Adrenal gland (tissue), 9 donors: ENCODE measurements at regions not wholly inside any gene's neighbourhood (a gene's known extent, or its start where the extent isn't known, plus 50 kb on each side); places are given as distances from the start of the nearest gene placed in this dataset.

Source experiments
- DNase-seq, 7 donors: peaks; one replicate each; pipeline ENCODE4 v3.0.0-alpha.2; 2019 to 2020
- H3K27ac ChIP-seq, 5 donors: fragments of 200-600 bp; sonication (generic) in 4 of 5; 1 replicate in 3 of 5; 2 replicates in 2 of 5; pipeline versions ENCODE4 v1.5.1 to v1.8.0; 2016 to 2020; ENCODE audit warnings: mild to moderate bottlenecking in 1 of 5
- H3K27me3 ChIP-seq: fragments of 200-600 bp; 2 replicates; pipeline ENCODE4 v1.8.0; 2021
- H3K36me3 ChIP-seq, 2 donors: fragments of 200-600 bp; replicated peaks in 1 of 2; 1 replicate in 1 of 2; 2 replicates in 1 of 2; pipeline versions ENCODE4 v1.5.1 to v1.8.0; 2018 to 2022
- H3K4me1 ChIP-seq, 2 donors: fragments of 200-600 bp; replicated peaks in 1 of 2; 1 replicate in 1 of 2; 2 replicates in 1 of 2; pipeline versions ENCODE4 v1.5.1 to v1.8.0; 2018 to 2021
- H3K4me3 ChIP-seq, 4 donors: fragments of 200-600 bp; sonication (generic) in 3 of 4; one replicate each; pipeline ENCODE4 v1.5.1; 2016 to 2018
- H3K9me3 ChIP-seq, 3 donors: fragments of 200-600 bp; sonication (generic) in 1 of 3; replicated peaks in 1 of 3; 1 replicate in 2 of 3; 2 replicates in 1 of 3; pipeline versions ENCODE4 v1.5.1 to v1.8.0; 2016 to 2021
- POLR2A ChIP-seq, 2 donors: fragments of 450-650 bp; IDR thresholded peaks; one replicate each; pipeline ENCODE4 v1.6.1; 2017; ENCODE audit warnings: antibody characterized with exemption in 2 of 2, mild to moderate bottlenecking in 2 of 2, moderate library complexity in 1 of 2
- WGBS, 4 donors: extraction: QIAGEN DNeasy Blood & Tissue Kit in 2 of 4; methylation state at CpG; one replicate each; pipeline versions ENCODE4 v1.1.5 to v1.1.7; 2013 to 2017; 5-methylcytosine and 5-hydroxymethylcytosine counted together
- intact Hi-C, 2 donors: fragments of 100-400 bp; cut with DNase I; formaldehyde crosslinking; loops; one replicate each; pipeline versions ENCODE4 v1.14.1 to v1.15.0; 2022 to 2023
- TF ChIP-seq, protein P1 (sequence below), 6 experiments: fragments of 450-650 bp in 4 of 6; fragments of 200-600 bp in 2 of 6; sonication (generic) in 1 of 6; IDR thresholded peaks; 1 replicate in 5 of 6; 2 replicates in 1 of 6; pipeline versions ENCODE4 v1.5.1 to v1.8.0; 2016 to 2021; ENCODE audit warnings: antibody characterized with exemption in 6 of 6, mild to moderate bottlenecking in 2 of 6, moderate library complexity in 1 of 6
- donor health status: healthy with polysubstance abuse.
- donor health status: Bipolar disorder and iron deficiency.
- donor health status: DM: yes; HTN: yes; CAD: no.
- donor health status: DM: no; HTN: no; CAD: no.
- donor health status: DM: no; HTN: no; CAD: no.

DNA sequence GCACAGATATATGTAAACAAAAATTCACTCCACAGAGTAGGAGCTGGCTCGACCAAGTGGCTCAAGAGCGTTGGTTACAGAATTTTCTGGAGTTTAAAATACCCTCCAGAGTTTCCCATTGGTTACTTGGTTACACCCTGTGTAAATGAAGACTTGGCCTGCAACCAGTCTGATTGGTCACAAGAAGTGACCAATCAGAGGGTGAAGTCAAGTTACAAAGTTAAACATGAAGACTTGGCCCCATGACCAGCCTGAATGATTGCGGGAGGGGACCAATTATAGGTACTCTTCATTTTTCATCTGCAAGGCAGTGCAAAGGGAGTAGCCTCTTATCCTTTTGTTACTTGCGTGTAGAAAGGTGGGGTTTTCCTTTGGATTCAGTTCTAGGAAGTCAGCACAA lies 121.3 kb upstream of the SALL1 start:
- H3K36me3 ChIP-seq, result no peaks in the 10 kb centered on the region
- no peak for DNase-seq
- TF ChIP-seq, protein P1, sequence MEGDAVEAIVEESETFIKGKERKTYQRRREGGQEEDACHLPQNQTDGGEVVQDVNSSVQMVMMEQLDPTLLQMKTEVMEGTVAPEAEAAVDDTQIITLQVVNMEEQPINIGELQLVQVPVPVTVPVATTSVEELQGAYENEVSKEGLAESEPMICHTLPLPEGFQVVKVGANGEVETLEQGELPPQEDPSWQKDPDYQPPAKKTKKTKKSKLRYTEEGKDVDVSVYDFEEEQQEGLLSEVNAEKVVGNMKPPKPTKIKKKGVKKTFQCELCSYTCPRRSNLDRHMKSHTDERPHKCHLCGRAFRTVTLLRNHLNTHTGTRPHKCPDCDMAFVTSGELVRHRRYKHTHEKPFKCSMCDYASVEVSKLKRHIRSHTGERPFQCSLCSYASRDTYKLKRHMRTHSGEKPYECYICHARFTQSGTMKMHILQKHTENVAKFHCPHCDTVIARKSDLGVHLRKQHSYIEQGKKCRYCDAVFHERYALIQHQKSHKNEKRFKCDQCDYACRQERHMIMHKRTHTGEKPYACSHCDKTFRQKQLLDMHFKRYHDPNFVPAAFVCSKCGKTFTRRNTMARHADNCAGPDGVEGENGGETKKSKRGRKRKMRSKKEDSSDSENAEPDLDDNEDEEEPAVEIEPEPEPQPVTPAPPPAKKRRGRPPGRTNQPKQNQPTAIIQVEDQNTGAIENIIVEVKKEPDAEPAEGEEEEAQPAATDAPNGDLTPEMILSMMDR (IDR thresholded peaks at IDR 0.05), result no peak
- no peak for TF ChIP-seq POLR2A (IDR thresholded peaks at IDR 0.05)
- H3K9me3 ChIP-seq, result no peaks in the 10 kb centered on the region
- H3K4me1 ChIP-seq, result no peaks in the 10 kb centered on the region
- H3K4me3 ChIP-seq, result no peak overlapping the region
- H3K27me3 ChIP-seq, result no peaks in the 10 kb centered on the region
- intact Hi-C loops, result no loop called here
- WGBS, 4 donors, result 65 to 81% (median 75%) methylated on average over 4 of the region's 4 CpGs
- no peak overlapping the region for H3K27ac ChIP-seq

DNA sequence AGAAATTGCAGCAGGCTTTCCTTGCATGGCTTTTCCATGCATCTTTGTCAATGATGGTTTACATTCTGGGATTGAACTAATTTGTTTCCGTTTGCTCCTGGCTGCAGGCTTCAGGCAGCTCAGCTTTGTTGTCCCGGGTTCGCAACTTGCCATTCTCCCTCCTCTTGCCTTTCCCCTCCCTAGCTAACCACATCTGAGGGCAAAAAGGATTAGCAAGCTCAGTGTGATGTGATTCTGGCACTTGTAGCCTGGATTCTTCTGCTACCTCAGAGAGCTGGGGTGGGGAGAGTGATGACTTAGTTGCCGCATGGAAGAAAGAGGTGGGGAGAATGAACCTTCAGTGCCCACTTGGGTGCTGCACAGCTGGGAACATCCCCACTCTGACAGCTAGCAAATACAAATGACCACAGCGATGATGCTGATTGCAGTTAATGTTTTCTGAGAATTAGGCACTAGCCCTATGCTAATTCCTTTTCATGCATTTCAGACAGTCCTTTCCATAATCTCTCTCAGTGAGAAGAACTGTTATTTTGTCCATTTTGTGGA lies 120.2 kb upstream of the SALL1 start:
- H3K9me3 ChIP-seq, result no peaks in the 10 kb centered on the region
- intact Hi-C loops, result no loop called here
- no peaks in the 10 kb centered on the region for H3K4me1 ChIP-seq
- no peak overlapping the region for H3K27ac ChIP-seq
- H3K36me3 ChIP-seq, result no peaks in the 10 kb centered on the region
- no peak overlapping the region for H3K4me3 ChIP-seq
- DNase-seq, result no peak
- TF ChIP-seq POLR2A (IDR thresholded peaks at IDR 0.05), result no peak
- TF ChIP-seq, protein P1 (IDR thresholded peaks at IDR 0.05), result no peak
- WGBS, 4 donors, result 51 to 54% (median 54%) methylated on average over 4 to 5 of the region's 5 CpGs
- H3K27me3 ChIP-seq, result no peaks in the 10 kb centered on the region

DNA sequence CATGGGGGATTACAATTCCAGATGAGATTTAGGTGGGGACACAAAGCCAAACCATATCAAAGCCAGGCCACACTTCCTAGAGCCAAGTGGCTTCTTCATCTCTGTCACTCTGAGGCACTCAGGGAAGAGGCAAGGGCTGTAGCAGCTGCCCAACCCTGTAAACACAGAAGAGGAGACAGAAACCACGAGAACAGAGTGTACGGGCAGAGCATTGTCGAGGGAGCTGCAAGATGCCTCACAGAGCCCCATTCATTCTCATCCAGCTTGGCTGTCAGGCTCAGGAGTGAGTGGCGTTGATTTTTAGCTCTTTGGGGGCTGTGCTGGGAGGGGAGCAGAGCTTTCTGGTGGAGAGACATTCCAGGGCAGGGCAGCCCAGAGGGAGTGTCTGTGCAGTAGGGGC lies 117.2 kb upstream of the SALL1 start:
- WGBS, 4 donors, result 8 to 20% (median 14%) methylated on average over 2 to 4 of the region's 4 CpGs
- no peak for DNase-seq
- H3K27ac ChIP-seq, result no peak overlapping the region
- no peaks in the 10 kb centered on the region for H3K27me3 ChIP-seq
- H3K9me3 ChIP-seq, result no peaks in the 10 kb centered on the region
- intact Hi-C loops, result no loop called here
- H3K4me1 ChIP-seq, result no peaks in the 10 kb centered on the region
- H3K36me3 ChIP-seq, result no peaks in the 10 kb centered on the region
- no peak for TF ChIP-seq POLR2A (IDR thresholded peaks at IDR 0.05)
- TF ChIP-seq, protein P1 (IDR thresholded peaks at IDR 0.05), result no peak
- H3K4me3 ChIP-seq, result no peak overlapping the region

DNA sequence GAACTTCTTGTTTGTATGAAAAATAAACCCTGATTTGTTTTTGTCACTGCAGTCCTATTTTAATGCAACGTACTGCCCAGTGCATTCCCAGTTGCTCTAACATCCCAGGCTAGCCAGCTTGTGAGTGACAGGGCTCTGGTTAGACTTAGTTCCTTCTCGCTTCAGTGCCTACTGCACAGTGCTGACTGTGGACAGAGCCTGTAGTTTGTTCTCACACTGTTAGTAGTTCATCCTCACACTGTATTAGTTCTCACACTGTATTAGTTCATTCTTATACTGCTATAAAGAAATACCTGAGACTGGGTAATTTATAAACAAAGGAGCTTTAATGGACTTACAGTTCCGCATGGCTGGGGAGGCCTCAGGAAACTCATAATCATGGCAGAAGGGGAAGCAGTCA lies 116.6 kb upstream of the SALL1 start:
- WGBS, 4 donors, result 58 to 75% (median 60%) methylated on average over 3 of the region's 3 CpGs
- Histone ChIP-seq H3K4me3 (no peak overlapping the region), H3K27me3 (no peaks in the 10 kb centered on the region), H3K27ac (no peak overlapping the region), H3K4me1 (no peaks in the 10 kb centered on the region), H3K9me3 (no peaks in the 10 kb centered on the region), H3K36me3 (no peaks in the 10 kb centered on the region)
- no peak for TF ChIP-seq POLR2A (IDR thresholded peaks at IDR 0.05)
- TF ChIP-seq, protein P1 (IDR thresholded peaks at IDR 0.05), result no peak
- intact Hi-C loops, result no loop called here
- no peak for DNase-seq
